A673 (cell line): ENCODE measurements at regions not wholly inside any gene's neighbourhood (a gene's known extent, or its start where the extent isn't known, plus 50 kb on each side); places are given as distances from the start of the nearest gene placed in this dataset.

Experiments
- BruUV-seq: library from RNA; stranded (reverse); fragments of 400-500 nt; replicated peaks from 2 replicates; lab custom pipeline; 2021; lab: Mats Ljungman, UMichigan
- CTCF ChIA-PET: fragments of 300-600 bp; sonication (Branson Sonifier 250); formaldehyde crosslinking; loops from one replicate; lab custom pipeline; 2022; ENCODE audit warnings: antibody characterized with exemption; lab: Charles Lee
- POLR2A ChIA-PET: fragments of 300-600 bp; sonication (Branson Sonifier 250); formaldehyde crosslinking; loops from one replicate; lab custom pipeline; 2022; ENCODE audit warnings: antibody characterized with exemption; ENCODE audit not compliant: low non-redundant PET; lab: Charles Lee
- DNase-seq: peaks from one replicate; pipeline ENCODE4 v3.0.0-alpha.2; 2015; ENCODE audit warnings: low spot score
- H3K27ac ChIP-seq: fragments of 200-600 bp; sonication (generic); 2 replicates; pipeline ENCODE4 v1.5.1; 2016; ENCODE audit warnings: mixed run types, low read depth, mild to moderate bottlenecking, mixed read lengths, antibody characterized with exemption, low read length; ENCODE audit not compliant: poor library complexity, severe bottlenecking
- H3K27me3 ChIP-seq: fragments of 200-600 bp; sonication (generic); replicated peaks from 2 replicates; pipeline ENCODE4 v1.6.1; 2017; ENCODE audit warnings: mixed run types, low read depth, mild to moderate bottlenecking, mixed read lengths, antibody characterized with exemption, low read length; ENCODE audit not compliant: insufficient read depth, poor library complexity
- H3K36me3 ChIP-seq: fragments of 200-600 bp; sonication (generic); 2 replicates; pipeline ENCODE4 v1.6.1; 2016; ENCODE audit warnings: mixed run types, mild to moderate bottlenecking, mixed read lengths, antibody characterized with exemption, low read length; ENCODE audit not compliant: insufficient read depth, poor library complexity, severe bottlenecking
- H3K4me1 ChIP-seq: fragments of 200-600 bp; sonication (generic); 2 replicates; pipeline ENCODE4 v1.6.1; 2017; ENCODE audit warnings: mixed run types, mild to moderate bottlenecking, mixed read lengths, antibody characterized with exemption, low read length; ENCODE audit not compliant: insufficient read depth, poor library complexity, severe bottlenecking
- H3K4me3 ChIP-seq: fragments of 200-600 bp; sonication (generic); 2 replicates; pipeline ENCODE4 v1.5.1; 2016; ENCODE audit warnings: low read depth, mixed run types, mild to moderate bottlenecking, mixed read lengths, low read length; ENCODE audit not compliant: poor library complexity, severe bottlenecking
- H3K9me3 ChIP-seq: fragments of 200-600 bp; sonication (generic); 2 replicates; pipeline ENCODE4 v1.6.1; 2016; ENCODE audit warnings: mixed run types, low read depth, mild to moderate bottlenecking, mixed read lengths, antibody characterized with exemption, low read length; ENCODE audit not compliant: poor library complexity, severe bottlenecking
- CTCF ChIP-seq: fragments of 300-800, 200-600 bp; sonication (generic); conservative IDR thresholded peaks from 2 replicates; pipeline ENCODE4 v1.5.1; 2017; ENCODE audit warnings: low read depth, mild to moderate bottlenecking, antibody characterized with exemption, low read length, moderate library complexity, mixed read lengths
- EZH2 ChIP-seq: fragments of 200-600 bp; sonication (generic); IDR thresholded peaks from 2 replicates; pipeline ENCODE4 v1.6.1; 2017; ENCODE audit warnings: borderline replicate concordance, low read depth, mild to moderate bottlenecking, mixed read lengths, antibody characterized with exemption, low read length; ENCODE audit not compliant: poor library complexity, severe bottlenecking
- intact Hi-C: fragments of 100-400 bp; cut with micrococcal nuclease; formaldehyde crosslinking; loops from one replicate; pipeline ENCODE4 v1.10.0; 2022; ENCODE audit not compliant: unreplicated experiment

- no peak overlapping the region for H3K4me3 ChIP-seq
- no peaks in the 10 kb centered on the region for H3K9me3 ChIP-seq
- H3K27me3 ChIP-seq: peaks cover 4% of the 10 kb centered on the region
- BruUV-seq: no TSS peak
- H3K27ac ChIP-seq: no peak overlapping the region
- H3K36me3 ChIP-seq: no peaks in the 10 kb centered on the region
- TF ChIP-seq EZH2 (no peak), CTCF (no peak)
- no peak for DNase-seq
- intact Hi-C loops: no loop called here
- H3K4me1 ChIP-seq: no peaks in the 10 kb centered on the region
- ChIA-PET CTCF (no interaction called here), POLR2A (no interaction called here)
These were observed 261.1 kb downstream of the ARRDC4 start for GRCh38 chr15:98221577-98221976.

GRCh38 chr15:98226149-98226548 is 265.6 kb downstream of the ARRDC4 start:
- CTCF ChIA-PET: no interaction called here

GRCh38 chr15:98226578-98226977 is 266.1 kb downstream of the ARRDC4 start:
- CTCF ChIA-PET: no interaction called here
- no peak for DNase-seq
- BruUV-seq: no TSS peak

More at GRCh38 chr15:98226149-98226548, 265.6 kb downstream of the ARRDC4 start:
- TF ChIP-seq CTCF (no peak), EZH2 (no peak)
- intact Hi-C loops: no loop called here
- Histone ChIP-seq H3K27me3 (peaks cover under 1% of the 10 kb centered on the region), H3K4me3 (no peak overlapping the region), H3K9me3 (no peaks in the 10 kb centered on the region), H3K27ac (no peak overlapping the region), H3K36me3 (no peaks in the 10 kb centered on the region), H3K4me1 (no peaks in the 10 kb centered on the region)
- no TSS peak for BruUV-seq
- POLR2A ChIA-PET: no interaction called here
- no peak for DNase-seq

More at GRCh38 chr15:98226578-98226977, 266.1 kb downstream of the ARRDC4 start:
- Histone ChIP-seq H3K27ac (no peak overlapping the region), H3K9me3 (no peaks in the 10 kb centered on the region), H3K4me1 (no peaks in the 10 kb centered on the region), H3K4me3 (no peak overlapping the region), H3K27me3 (no peaks in the 10 kb centered on the region), H3K36me3 (no peaks in the 10 kb centered on the region)
- intact Hi-C loops: no loop called here
- POLR2A ChIA-PET: no interaction called here
- TF ChIP-seq EZH2: no peak
- TF ChIP-seq CTCF: no peak
